ENCODE measurements at regions not wholly inside any gene's neighbourhood (a gene's known extent, or its start where the extent isn't known, plus 50 kb on each side); places are given as distances from the start of the nearest gene placed in this dataset.

- TF ChIP-seq CTCF (conservative IDR thresholded peaks at IDR 0.05; ENCODE audit: low read depth, low read length), result no peak
- no peak for TF ChIP-seq EZH2 (IDR thresholded peaks at IDR 0.05; ENCODE audit: low read length, unreplicated experiment)
Measured at GRCh38 chr15:31217566-31218270, 108.9 kb upstream of the KLF13 start.
